Endodermal cell (in vitro differentiated cells): ENCODE measurements at regions not wholly inside any gene's neighbourhood (a gene's known extent, or its start where the extent isn't known, plus 50 kb on each side); places are given as distances from the start of the nearest gene placed in this dataset.

ENCODE experiments used
- DNase-seq: peaks from one replicate; pipeline ENCODE4 v3.0.0-alpha.2; 2017
- H3K27ac ChIP-seq: 2 replicates; pipeline ENCODE4 v1.5.1; 2013; ENCODE audit warnings: mild to moderate bottlenecking, low read depth, low read length, moderate library complexity
- H3K27me3 ChIP-seq: 2 replicates; pipeline ENCODE4 v1.6.1; 2013; ENCODE audit warnings: mild to moderate bottlenecking, low read length, moderate library complexity; ENCODE audit not compliant: insufficient read depth, control insufficient read depth, poor library complexity, severe bottlenecking
- H3K36me3 ChIP-seq: 2 replicates; pipeline ENCODE4 v1.7.0; 2013; ENCODE audit warnings: mild to moderate bottlenecking, low read length, moderate library complexity; ENCODE audit not compliant: control insufficient read depth, insufficient read depth
- H3K4me1 ChIP-seq: one replicate; pipeline ENCODE4 v1.7.0; 2013; ENCODE audit warnings: low read length; ENCODE audit not compliant: control insufficient read depth, insufficient read depth
- H3K4me3 ChIP-seq: 2 replicates; pipeline ENCODE4 v1.5.1; 2013; ENCODE audit warnings: mild to moderate bottlenecking, low read length, moderate library complexity
- H3K9ac ChIP-seq: 2 replicates; pipeline ENCODE4 v1.6.1; 2013; ENCODE audit warnings: mild to moderate bottlenecking, low read length, moderate library complexity; ENCODE audit not compliant: poor library complexity, severe bottlenecking; ENCODE audit errors: extremely low read depth
- H3K9me3 ChIP-seq: 2 replicates; pipeline ENCODE4 v1.6.1; 2013; ENCODE audit warnings: mild to moderate bottlenecking, low read length, moderate library complexity; ENCODE audit not compliant: control insufficient read depth
- H3K27ac Mint-ChIP-seq: 2 replicates; pipeline ENCODE4 v1.8.0; 2020; ENCODE audit warnings: mixed read lengths
- H3K27me3 Mint-ChIP-seq: 2 replicates; pipeline ENCODE4 v1.8.0; 2021; ENCODE audit warnings: mild to moderate bottlenecking, mixed read lengths; ENCODE audit not compliant: insufficient read depth
- H3K36me3 Mint-ChIP-seq: 2 replicates; pipeline ENCODE4 v1.8.0; 2020; ENCODE audit warnings: low read depth, mixed read lengths
- H3K4me1 Mint-ChIP-seq: 2 replicates; pipeline ENCODE4 v1.8.0; 2020; ENCODE audit warnings: mixed read lengths
- H3K4me3 Mint-ChIP-seq: 2 replicates; pipeline ENCODE4 v1.8.0; 2020; ENCODE audit warnings: mild to moderate bottlenecking, moderate library complexity, mixed read lengths
- H3K9me3 Mint-ChIP-seq: 2 replicates; pipeline ENCODE4 v1.8.0; 2020; ENCODE audit warnings: mild to moderate bottlenecking, mixed read lengths
- WGBS, 2 experiments: methylation state at CpG; one replicate each; pipeline versions ENCODE4 v1.1.5 to v1.1.7; 2013; ENCODE audit warnings: missing lambda C conversion rate in 2 of 2, mixed read lengths in 1 of 2; ENCODE audit not compliant: insufficient coverage in 1 of 2, insufficient read length in 1 of 2; 5-methylcytosine and 5-hydroxymethylcytosine counted together
- TF ChIP-seq, protein P1 (sequence below): fragments of 200-600 bp; sonication (generic); conservative IDR thresholded peaks from 2 replicates; pipeline ENCODE4 v1.5.0; 2021; ENCODE audit warnings: antibody characterized with exemption, mild to moderate bottlenecking

DNA sequence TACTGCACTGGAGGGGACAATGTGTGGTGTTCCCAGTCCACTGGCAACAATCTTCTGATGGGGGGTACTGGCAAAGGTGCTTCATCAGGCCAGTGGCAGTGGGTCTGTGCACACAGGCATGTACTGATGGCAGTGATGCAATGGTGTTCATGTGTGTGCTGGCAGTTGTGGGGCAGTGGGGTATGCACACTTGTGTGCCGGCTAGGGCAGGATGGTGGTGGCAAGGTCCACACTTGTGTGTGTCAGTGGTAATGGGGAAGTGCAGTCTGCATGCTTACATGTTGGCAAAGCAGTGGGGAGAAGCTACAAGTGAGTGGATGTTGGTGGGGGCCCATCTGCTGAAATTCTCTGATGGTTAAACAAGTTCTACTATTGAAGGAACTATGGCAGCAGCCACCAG is 504.6 kb upstream of the ZNF462 start:
- Histone ChIP-seq H3K4me1 (no peaks in the 10 kb centered on the region), H3K36me3 (no peaks in the 10 kb centered on the region), H3K9ac (no peak overlapping the region), H3K9me3 (no peaks in the 10 kb centered on the region), H3K4me3 (no peak overlapping the region), H3K27me3 (no peaks in the 10 kb centered on the region), H3K27ac (no peak overlapping the region)
- H3K4me3 Mint-ChIP-seq: no peak overlapping the region
- no peaks in the 10 kb centered on the region for H3K36me3 Mint-ChIP-seq
- no peak overlapping the region for H3K27ac Mint-ChIP-seq
- 100% methylated on average over 1 of the region's 1 CpG; no CpG with 5 or more reads in 1 of the 2 experiments for WGBS, 2 experiments
- H3K9me3 Mint-ChIP-seq: no peaks in the 10 kb centered on the region
- H3K27me3 Mint-ChIP-seq: no peaks in the 10 kb centered on the region
- TF ChIP-seq, protein P1, sequence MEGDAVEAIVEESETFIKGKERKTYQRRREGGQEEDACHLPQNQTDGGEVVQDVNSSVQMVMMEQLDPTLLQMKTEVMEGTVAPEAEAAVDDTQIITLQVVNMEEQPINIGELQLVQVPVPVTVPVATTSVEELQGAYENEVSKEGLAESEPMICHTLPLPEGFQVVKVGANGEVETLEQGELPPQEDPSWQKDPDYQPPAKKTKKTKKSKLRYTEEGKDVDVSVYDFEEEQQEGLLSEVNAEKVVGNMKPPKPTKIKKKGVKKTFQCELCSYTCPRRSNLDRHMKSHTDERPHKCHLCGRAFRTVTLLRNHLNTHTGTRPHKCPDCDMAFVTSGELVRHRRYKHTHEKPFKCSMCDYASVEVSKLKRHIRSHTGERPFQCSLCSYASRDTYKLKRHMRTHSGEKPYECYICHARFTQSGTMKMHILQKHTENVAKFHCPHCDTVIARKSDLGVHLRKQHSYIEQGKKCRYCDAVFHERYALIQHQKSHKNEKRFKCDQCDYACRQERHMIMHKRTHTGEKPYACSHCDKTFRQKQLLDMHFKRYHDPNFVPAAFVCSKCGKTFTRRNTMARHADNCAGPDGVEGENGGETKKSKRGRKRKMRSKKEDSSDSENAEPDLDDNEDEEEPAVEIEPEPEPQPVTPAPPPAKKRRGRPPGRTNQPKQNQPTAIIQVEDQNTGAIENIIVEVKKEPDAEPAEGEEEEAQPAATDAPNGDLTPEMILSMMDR: no peak
- no peak for DNase-seq
- H3K4me1 Mint-ChIP-seq: no peaks in the 10 kb centered on the region

DNA sequence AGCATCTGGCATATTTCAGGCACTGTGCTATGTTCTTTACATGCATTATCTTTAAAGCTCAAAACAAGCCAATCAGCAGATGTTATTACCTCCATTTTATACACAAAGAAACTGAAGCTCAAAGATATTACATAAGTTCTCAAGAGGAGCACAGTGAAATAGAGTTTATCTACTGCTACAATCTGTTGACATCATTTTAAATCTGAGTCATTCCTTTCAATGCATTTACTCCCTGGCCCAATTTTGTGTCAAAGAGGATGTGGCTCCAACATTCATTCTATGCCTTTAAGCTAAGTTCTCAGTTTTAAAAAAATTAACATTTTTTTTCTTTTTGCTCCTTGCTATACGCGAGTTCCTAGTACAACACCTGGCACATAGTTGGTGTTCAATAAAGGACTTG is 486.3 kb upstream of the ZNF462 start:
- Histone ChIP-seq H3K36me3 (no peaks in the 10 kb centered on the region), H3K9ac (no peak overlapping the region), H3K9me3 (peaks cover 6% of the 10 kb centered on the region), H3K4me1 (no peaks in the 10 kb centered on the region), H3K4me3 (no peak overlapping the region), H3K27me3 (no peaks in the 10 kb centered on the region), H3K27ac (no peak overlapping the region)
- Mint-ChIP-seq H3K4me1 (no peaks in the 10 kb centered on the region), H3K27me3 (no peaks in the 10 kb centered on the region), H3K36me3 (peaks cover 2% of the 10 kb centered on the region), H3K27ac (no peak overlapping the region), H3K4me3 (no peak overlapping the region), H3K9me3 (peaks cover 2% of the 10 kb centered on the region)
- TF ChIP-seq, protein P1: no peak
- 100% methylated on average over 2 of the region's 2 CpGs; no CpG with 5 or more reads in 1 of the 2 experiments for WGBS, 2 experiments
- no peak for DNase-seq

DNA sequence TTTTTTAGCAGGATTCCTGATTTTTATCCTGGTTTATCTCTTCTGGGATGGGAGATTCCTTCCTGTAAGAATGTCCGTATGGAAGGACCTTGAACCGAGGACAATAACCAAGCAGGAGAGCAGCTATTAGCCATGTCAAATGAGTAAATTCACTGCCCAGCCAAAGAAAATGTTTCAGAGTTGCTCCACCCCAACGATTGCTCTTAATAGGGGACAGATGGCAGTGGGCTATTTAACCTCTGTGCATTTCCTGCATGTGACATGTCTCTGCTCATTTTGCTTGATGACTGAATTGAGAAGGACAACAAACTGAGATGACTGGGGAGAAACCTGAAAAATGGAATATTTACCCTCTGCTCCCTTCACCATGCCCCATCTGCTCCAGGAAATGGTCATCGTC is 479.9 kb upstream of the ZNF462 start:
- no peaks in the 10 kb centered on the region for H3K9me3 Mint-ChIP-seq
- Histone ChIP-seq H3K9ac (no peak overlapping the region), H3K9me3 (no peaks in the 10 kb centered on the region), H3K4me3 (no peak overlapping the region), H3K4me1 (no peaks in the 10 kb centered on the region), H3K36me3 (no peaks in the 10 kb centered on the region), H3K27me3 (no peaks in the 10 kb centered on the region), H3K27ac (no peak overlapping the region)
- TF ChIP-seq, protein P1: no peak
- no peaks in the 10 kb centered on the region for H3K27me3 Mint-ChIP-seq
- no peaks in the 10 kb centered on the region for H3K4me1 Mint-ChIP-seq
- H3K27ac Mint-ChIP-seq: no peak overlapping the region
- 90 to 98% methylated on average over 4 of the region's 4 CpGs for WGBS, 2 experiments
- H3K4me3 Mint-ChIP-seq: no peak overlapping the region
- no peak for DNase-seq
- no peaks in the 10 kb centered on the region for H3K36me3 Mint-ChIP-seq
